NCI-H510A treated with DMSO at 0.1 percent for 48 hours (cell line): ENCODE measurements at regions not wholly inside any gene's neighbourhood (a gene's known extent, or its start where the extent isn't known, plus 50 kb on each side); places are given as distances from the start of the nearest gene placed in this dataset.
A peak's percentile ranks its signal among the peaks of the same experiment; 100 is the strongest.
"Not testable (repeated sequence)": the region's sequence is repeated elsewhere in the genome, so short reads cannot be mapped to it uniquely, and the experiment has no call there.

Source experiments
- DNase-seq: peaks from one replicate; lab custom pipeline; 2025; lab: John Stamatoyannopoulos, UW

- no peak for DNase-seq
Measured at GRCh38 chr6:106849120-106849519, 125.4 kb downstream of the CD24 start.

- DNase-seq = no peak
Measured at GRCh38 chr6:106847116-106847515, 127.4 kb downstream of the CD24 start.

- no peak for DNase-seq
Measured at GRCh38 chr6:106844930-106845329, 129.6 kb downstream of the CD24 start.

- DNase-seq = no peak
Measured at GRCh38 chr6:106832766-106833510, 141.6 kb downstream of the CD24 start.

GRCh38 chr6:106830930-106831329 is 143.6 kb downstream of the CD24 start:
- no peak for DNase-seq

GRCh38 chr6:106829451-106829850 is 145.1 kb downstream of the CD24 start:
- DNase-seq = no peak

- no peak for DNase-seq
Measured at GRCh38 chr6:106827081-106827480, 147.4 kb downstream of the CD24 start.

GRCh38 chr6:106825156-106825555 is 149.4 kb downstream of the CD24 start:
- no peak for DNase-seq

- DNase-seq = peak; percentile 4
Measured at GRCh38 chr6:106823732-106824351, 150.7 kb downstream of the CD24 start.

GRCh38 chr6:106823058-106823457 is 151.5 kb downstream of the CD24 start:
- DNase-seq = no peak

GRCh38 chr6:106820412-106820852 is 154.1 kb downstream of the CD24 start:
- DNase-seq = no peak

GRCh38 chr6:106811088-106811686 is 163.3 kb downstream of the CD24 start:
- no peak for DNase-seq

GRCh38 chr6:106808758-106809157 is 165.8 kb downstream of the CD24 start:
- no peak for DNase-seq

GRCh38 chr6:106807947-106808611 is 166.4 kb downstream of the CD24 start:
- DNase-seq = no peak

GRCh38 chr6:106806253-106806652 is 168.3 kb downstream of the CD24 start:
- not testable (repeated sequence) for DNase-seq

GRCh38 chr6:106805771-106806170 is 168.8 kb downstream of the CD24 start:
- no peak for DNase-seq

- no peak for DNase-seq
Measured at GRCh38 chr6:106804346-106805335, 169.9 kb downstream of the CD24 start.

GRCh38 chr6:106803188-106803587 is 171.3 kb downstream of the CD24 start:
- DNase-seq = no peak

- no peak for DNase-seq
Measured at GRCh38 chr6:106802139-106802538, 172.4 kb downstream of the CD24 start.

- DNase-seq = no peak
Measured at GRCh38 chr6:106801256-106801655, 171.9 kb downstream of the QRSL1 start.

GRCh38 chr6:106800379-106800778 is 171.0 kb downstream of the QRSL1 start:
- DNase-seq = no peak
